ENCODE measurements at regions not wholly inside any gene's neighbourhood (a gene's known extent, or its start where the extent isn't known, plus 50 kb on each side); places are given as distances from the start of the nearest gene placed in this dataset.
A peak's percentile ranks its signal among the peaks of the same experiment; 100 is the strongest.

- DNase-seq, result no peak
These were observed 291.2 kb upstream of the SALL1 start for GRCh38 chr16:51442141-51442870.

GRCh38 chr16:51440131-51440889 lies 289.2 kb upstream of the SALL1 start:
- no peak for DNase-seq

- DNase-seq, result no peak
These were observed 288.2 kb upstream of the SALL1 start for GRCh38 chr16:51439271-51439670.

- no peak for DNase-seq
These were observed 285.7 kb upstream of the SALL1 start for GRCh38 chr16:51436742-51437141.

GRCh38 chr16:51434567-51435198 lies 283.6 kb upstream of the SALL1 start:
- no peak for DNase-seq

GRCh38 chr16:51433599-51433998 lies 282.5 kb upstream of the SALL1 start:
- no peak for DNase-seq

- DNase-seq, result peak; percentile 21
These were observed 280.6 kb upstream of the SALL1 start for GRCh38 chr16:51431517-51432241.

GRCh38 chr16:51430716-51431369 lies 279.8 kb upstream of the SALL1 start:
- no peak for DNase-seq

- DNase-seq, result no peak
These were observed 278.0 kb upstream of the SALL1 start for GRCh38 chr16:51429041-51429440.

- no peak for DNase-seq
These were observed 276.0 kb upstream of the SALL1 start for GRCh38 chr16:51427085-51427484.

- no peak for DNase-seq
These were observed 275.2 kb upstream of the SALL1 start for GRCh38 chr16:51426276-51426675.

GRCh38 chr16:51420247-51420646 lies 269.2 kb upstream of the SALL1 start:
- DNase-seq, result no peak

GRCh38 chr16:51419768-51420167 lies 268.7 kb upstream of the SALL1 start:
- DNase-seq, result no peak

GRCh38 chr16:51418258-51418657 lies 267.2 kb upstream of the SALL1 start:
- DNase-seq, result peak; percentile 55

- DNase-seq, result peak; percentile 43
These were observed 265.9 kb upstream of the SALL1 start for GRCh38 chr16:51416926-51417325.

- no peak for DNase-seq
These were observed 259.1 kb upstream of the SALL1 start for GRCh38 chr16:51410125-51410524.

GRCh38 chr16:51409001-51409675 lies 258.1 kb upstream of the SALL1 start:
- DNase-seq, result no peak

- DNase-seq, result no peak
These were observed 257.3 kb upstream of the SALL1 start for GRCh38 chr16:51408357-51408756.

- DNase-seq, result no peak
These were observed 256.9 kb upstream of the SALL1 start for GRCh38 chr16:51407921-51408320.

GRCh38 chr16:51407199-51407598 lies 256.1 kb upstream of the SALL1 start:
- DNase-seq, result no peak

GRCh38 chr16:51405361-51405760 lies 254.3 kb upstream of the SALL1 start:
- DNase-seq, result no peak

GRCh38 chr16:51404386-51404785 lies 253.3 kb upstream of the SALL1 start:
- no peak for DNase-seq

Data from COR-L47 (cell line).